PC-3 (cell line): ENCODE measurements at regions not wholly inside any gene's neighbourhood (a gene's known extent, or its start where the extent isn't known, plus 50 kb on each side); places are given as distances from the start of the nearest gene placed in this dataset.

Experiments used
- EZH2 ChIP-seq: fragments of 300-600 bp; sonication (generic); IDR thresholded peaks from one replicate; pipeline ENCODE4 v1.6.1; 2017; ENCODE audit warnings: antibody characterized with exemption, mild to moderate bottlenecking, low read length; ENCODE audit not compliant: unreplicated experiment
- TF ChIP-seq, protein P1 (sequence below): fragments of 300-600 bp; sonication (generic); conservative IDR thresholded peaks from 2 replicates; pipeline ENCODE4 v1.5.1; 2017; ENCODE audit warnings: antibody characterized with exemption, low read depth, mild to moderate bottlenecking, low read length

DNA sequence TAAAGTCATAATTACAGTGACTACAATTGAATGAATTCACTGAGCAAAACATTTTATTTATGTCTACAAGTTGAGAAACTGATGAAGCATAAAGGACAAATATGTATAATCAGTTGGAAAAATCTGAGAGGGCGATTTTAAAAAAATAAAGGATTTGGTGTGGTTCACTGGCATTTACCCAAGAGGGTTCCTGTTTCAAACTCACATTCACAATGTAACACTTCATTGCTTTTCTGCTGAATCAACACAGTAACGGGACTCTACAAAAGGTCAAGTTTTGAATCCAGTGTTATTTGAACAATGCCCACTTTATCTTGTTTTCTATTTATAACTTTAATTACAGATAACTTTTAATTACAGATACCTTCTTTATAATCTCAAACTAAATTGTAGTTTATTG, 138.6 kb downstream of the NUDT12 start:
- TF ChIP-seq, protein P1, sequence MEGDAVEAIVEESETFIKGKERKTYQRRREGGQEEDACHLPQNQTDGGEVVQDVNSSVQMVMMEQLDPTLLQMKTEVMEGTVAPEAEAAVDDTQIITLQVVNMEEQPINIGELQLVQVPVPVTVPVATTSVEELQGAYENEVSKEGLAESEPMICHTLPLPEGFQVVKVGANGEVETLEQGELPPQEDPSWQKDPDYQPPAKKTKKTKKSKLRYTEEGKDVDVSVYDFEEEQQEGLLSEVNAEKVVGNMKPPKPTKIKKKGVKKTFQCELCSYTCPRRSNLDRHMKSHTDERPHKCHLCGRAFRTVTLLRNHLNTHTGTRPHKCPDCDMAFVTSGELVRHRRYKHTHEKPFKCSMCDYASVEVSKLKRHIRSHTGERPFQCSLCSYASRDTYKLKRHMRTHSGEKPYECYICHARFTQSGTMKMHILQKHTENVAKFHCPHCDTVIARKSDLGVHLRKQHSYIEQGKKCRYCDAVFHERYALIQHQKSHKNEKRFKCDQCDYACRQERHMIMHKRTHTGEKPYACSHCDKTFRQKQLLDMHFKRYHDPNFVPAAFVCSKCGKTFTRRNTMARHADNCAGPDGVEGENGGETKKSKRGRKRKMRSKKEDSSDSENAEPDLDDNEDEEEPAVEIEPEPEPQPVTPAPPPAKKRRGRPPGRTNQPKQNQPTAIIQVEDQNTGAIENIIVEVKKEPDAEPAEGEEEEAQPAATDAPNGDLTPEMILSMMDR: no peak
- TF ChIP-seq EZH2: no peak
